Esophagus squamous epithelium (tissue), 5 donors: ENCODE measurements at regions not wholly inside any gene's neighbourhood (a gene's known extent, or its start where the extent isn't known, plus 50 kb on each side); places are given as distances from the start of the nearest gene placed in this dataset.

ENCODE experiments used
- DNase-seq: peaks from one replicate; lab custom pipeline; 2025; lab: John Stamatoyannopoulos, UW
- H3K27ac ChIP-seq, 4 donors: fragments of 200-600 bp; sonication (generic); one replicate each; pipeline ENCODE4 v1.5.1; 2016 to 2019; ENCODE audit warnings: mild to moderate bottlenecking in 1 of 4
- H3K27me3 ChIP-seq, 4 donors: fragments of 200-600 bp; sonication (generic); 1 replicate in 3 of 4; 2 replicates in 1 of 4; pipeline versions ENCODE4 v1.5.1 to v1.6.0; 2017 to 2021; ENCODE audit warnings: antibody characterized with exemption in 1 of 4
- H3K36me3 ChIP-seq, 3 donors: fragments of 200-600 bp; sonication (generic); one replicate each; pipeline ENCODE4 v1.5.1; 2016 to 2019
- H3K4me1 ChIP-seq, 3 donors: fragments of 200-600 bp; sonication (generic); one replicate each; pipeline ENCODE4 v1.5.1; 2017 to 2019
- H3K4me3 ChIP-seq, 4 donors: fragments of 200-600 bp; sonication (generic); 1 replicate in 3 of 4; 2 replicates in 1 of 4; pipeline ENCODE4 v1.5.1; 2016 to 2019; ENCODE audit warnings: mild to moderate bottlenecking in 2 of 4, moderate library complexity in 1 of 4
- H3K9me3 ChIP-seq, 3 donors: fragments of 200-600 bp; sonication (generic); one replicate each; pipeline ENCODE4 v1.5.1; 2016 to 2019
- CTCF ChIP-seq, 6 experiments: fragments of 450-650 bp in 4 of 6; fragments of 200-600 bp in 2 of 6; sonication (generic) in 2 of 6; IDR thresholded peaks; one replicate each; pipeline ENCODE4 v1.5.1; 2016 to 2019; ENCODE audit warnings: antibody characterized with exemption in 6 of 6, mild to moderate bottlenecking in 4 of 6, moderate library complexity in 4 of 6
- POLR2A ChIP-seq, 4 donors: fragments of 450-650 bp; IDR thresholded peaks; one replicate each; pipeline ENCODE4 v1.6.1; 2017; ENCODE audit warnings: antibody characterized with exemption in 4 of 4, mild to moderate bottlenecking in 4 of 4, moderate library complexity in 3 of 4
- WGBS, 2 donors: methylation state at CpG; one replicate each; pipeline ENCODE4 v1.1.5; 2018; 5-methylcytosine and 5-hydroxymethylcytosine counted together
- intact Hi-C: fragments of 100-400 bp; cut with DNase I; formaldehyde crosslinking; loops from one replicate; pipeline ENCODE4 v1.15.0; 2022
- donor health status: DM: yes; HTN: yes; CAD: no.

- WGBS, 2 donors: 43 to 51% methylated on average over 3 of the region's 3 CpGs
- intact Hi-C loops: loop anchor here (5.0 kb wide), 1 partner anchor 464 kb away; no protein-coding TSS in a partner anchor
Observed at GRCh38 chr14:34300882-34301734, 160.9 kb downstream of the SPTSSA start.

GRCh38 chr14:34300330-34300729, 161.7 kb downstream of the SPTSSA start:
- Histone ChIP-seq H3K27me3 (no peaks in the 10 kb centered on the region), H3K27ac (no peak overlapping the region), H3K9me3 (no peaks in the 10 kb centered on the region), H3K4me1 (peaks cover 0 to 16% (median 10%) of the 10 kb centered on the region in 3 donors), H3K36me3 (no peaks in the 10 kb centered on the region), H3K4me3 (no peak overlapping the region)
- TF ChIP-seq CTCF (IDR thresholded peaks at IDR 0.05): no peak
- TF ChIP-seq POLR2A (IDR thresholded peaks at IDR 0.05): no peak
- DNase-seq: no peak
- intact Hi-C loops: loop anchor here (5.0 kb wide), 1 partner anchor 463 kb away; no protein-coding TSS in a partner anchor
- 57 to 88% methylated on average over 3 of the region's 3 CpGs for WGBS, 2 donors

More at GRCh38 chr14:34300882-34301734, 160.9 kb downstream of the SPTSSA start:
- Histone ChIP-seq H3K27me3 (no peaks in the 10 kb centered on the region), H3K4me3 (no peak overlapping the region), H3K27ac (no peak overlapping the region), H3K36me3 (no peaks in the 10 kb centered on the region), H3K4me1 (peaks cover 0 to 16% (median 10%) of the 10 kb centered on the region in 3 donors), H3K9me3 (no peaks in the 10 kb centered on the region)
- TF ChIP-seq POLR2A (IDR thresholded peaks at IDR 0.05): no peak
- TF ChIP-seq CTCF (IDR thresholded peaks at IDR 0.05): peak in 5 of 6 experiments; percentile 44 to 79 (median 60)
- DNase-seq: no peak

GRCh38 chr14:34299360-34299759, 162.7 kb downstream of the SPTSSA start:
- intact Hi-C loops: no loop called here
- no peak for DNase-seq
- 58 to 60% methylated on average over 3 of the region's 3 CpGs for WGBS, 2 donors
- H3K27ac ChIP-seq: no peak overlapping the region
- no peaks in the 10 kb centered on the region for H3K9me3 ChIP-seq
- peaks cover 0 to 16% (median 10%) of the 10 kb centered on the region in 3 donors for H3K4me1 ChIP-seq
- TF ChIP-seq POLR2A (IDR thresholded peaks at IDR 0.05) (no peak), CTCF (IDR thresholded peaks at IDR 0.05) (no peak)
- no peaks in the 10 kb centered on the region for H3K27me3 ChIP-seq
- H3K36me3 ChIP-seq: no peaks in the 10 kb centered on the region
- no peak overlapping the region for H3K4me3 ChIP-seq

GRCh38 chr14:34297786-34298520, 164.1 kb downstream of the SPTSSA start:
- no peak for TF ChIP-seq CTCF (IDR thresholded peaks at IDR 0.05)
- no peak for TF ChIP-seq POLR2A (IDR thresholded peaks at IDR 0.05)
- peak overlapping the region; percentile 28 to 76 (median 67) for H3K27ac ChIP-seq
- WGBS, 2 donors: 23 to 33% methylated on average over 6 of the region's 6 CpGs

GRCh38 chr14:34283590-34283989, 178.4 kb downstream of the SPTSSA start:
- Histone ChIP-seq H3K4me1 (no peaks in the 10 kb centered on the region), H3K36me3 (no peaks in the 10 kb centered on the region), H3K4me3 (no peak overlapping the region), H3K27me3 (no peaks in the 10 kb centered on the region), H3K9me3 (no peaks in the 10 kb centered on the region), H3K27ac (no peak overlapping the region)
- DNase-seq: no peak
- no peak for TF ChIP-seq CTCF (IDR thresholded peaks at IDR 0.05)
- TF ChIP-seq POLR2A (IDR thresholded peaks at IDR 0.05): no peak
- intact Hi-C loops: no loop called here

More at GRCh38 chr14:34297786-34298520, 164.1 kb downstream of the SPTSSA start:
- Histone ChIP-seq H3K4me1 (peaks cover 0 to 16% (median 10%) of the 10 kb centered on the region in 3 donors), H3K9me3 (no peaks in the 10 kb centered on the region), H3K27me3 (no peaks in the 10 kb centered on the region), H3K4me3 (no peak overlapping the region), H3K36me3 (no peaks in the 10 kb centered on the region)
- intact Hi-C loops: no loop called here
- DNase-seq: no peak
